Naive B cell (primary cell): ENCODE measurements at regions not wholly inside any gene's neighbourhood (a gene's known extent, or its start where the extent isn't known, plus 50 kb on each side); places are given as distances from the start of the nearest gene placed in this dataset.
"Not testable (repeated sequence)": the region's sequence is repeated elsewhere in the genome, so short reads cannot be mapped to it uniquely, and the experiment has no call there.

Experiments
- ATAC-seq, 2 donors: fragments of 150-1000 bp; cut with Tn5 transposase; 2 replicates each; pipeline ENCODE4 v1.10.0; 2021; ENCODE audit warnings: low read depth in 2 of 2, mild to moderate bottlenecking in 2 of 2, moderate library complexity in 2 of 2
- DNase-seq: peaks from one replicate; pipeline ENCODE4 v3.0.0; 2022
- H3K27ac Mint-ChIP-seq, 6 donors: one replicate each; pipeline ENCODE4 v1.8.0; 2020 to 2022; ENCODE audit warnings: mild to moderate bottlenecking in 6 of 6, mixed read lengths in 6 of 6, moderate library complexity in 5 of 6, inconsistent platforms in 2 of 6
- H3K27me3 Mint-ChIP-seq, 3 donors: one replicate each; pipeline ENCODE4 v1.8.0; 2021 to 2022; ENCODE audit warnings: mixed read lengths in 3 of 3, mild to moderate bottlenecking in 1 of 3
- H3K36me3 Mint-ChIP-seq, 2 donors: one replicate each; pipeline ENCODE4 v1.8.0; 2020 to 2022; ENCODE audit warnings: mixed read lengths in 2 of 2, inconsistent platforms in 1 of 2, mild to moderate bottlenecking in 1 of 2
- H3K4me1 Mint-ChIP-seq, 3 donors: one replicate each; pipeline ENCODE4 v1.8.0; 2020 to 2022; ENCODE audit warnings: mixed read lengths in 3 of 3, inconsistent platforms in 1 of 3, mild to moderate bottlenecking in 1 of 3, moderate library complexity in 1 of 3
- H3K4me3 Mint-ChIP-seq, 8 donors: one replicate each; pipeline ENCODE4 v1.8.0; 2020 to 2022; ENCODE audit warnings: mild to moderate bottlenecking in 8 of 8, mixed read lengths in 8 of 8, moderate library complexity in 8 of 8, inconsistent platforms in 2 of 8
- H3K9me3 Mint-ChIP-seq, 7 donors: one replicate each; pipeline ENCODE4 v1.8.0; 2020 to 2022; ENCODE audit warnings: mixed read lengths in 7 of 7, mild to moderate bottlenecking in 5 of 7, inconsistent platforms in 2 of 7, moderate library complexity in 1 of 7

GRCh38 chr7:138382862-138383565 is 77.0 kb upstream of the TRIM24 start:
- peaks cover 0 to 4% (median 0%) of the 10 kb centered on the region in 3 donors for H3K27me3 Mint-ChIP-seq
- H3K36me3 Mint-ChIP-seq = peaks cover 5 to 8% of the 10 kb centered on the region in 2 donors
- ATAC-seq (no peak), DNase-seq (no peak)
- peaks cover 0 to 5% (median 2%) of the 10 kb centered on the region in 7 donors for H3K9me3 Mint-ChIP-seq
- no peak overlapping the region for H3K27ac Mint-ChIP-seq
- H3K4me3 Mint-ChIP-seq = no peak overlapping the region
- no peaks in the 10 kb centered on the region for H3K4me1 Mint-ChIP-seq

DNA sequence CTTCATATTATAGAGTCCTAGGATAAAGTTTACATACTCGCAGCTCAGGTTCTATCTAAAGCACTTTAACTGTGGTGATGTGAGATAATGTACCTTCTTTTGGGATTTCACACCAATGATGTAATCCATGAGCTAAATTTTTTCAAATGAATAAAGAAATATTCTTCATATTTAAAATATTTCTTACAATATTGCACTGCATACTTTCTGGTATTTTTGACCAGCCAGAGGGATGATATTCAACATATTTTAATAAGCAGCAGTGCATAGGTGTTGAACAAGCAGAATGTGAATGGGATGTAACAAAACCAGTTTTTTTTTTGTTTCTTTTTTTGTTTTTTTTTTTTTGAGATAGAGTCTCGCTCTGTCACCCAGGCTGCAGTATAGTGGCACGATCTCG is 73.2 kb upstream of the TRIM24 start:
- Mint-ChIP-seq H3K4me3 (no peak overlapping the region), H3K36me3 (no peaks in the 10 kb centered on the region), H3K27ac (no peak overlapping the region), H3K27me3 (peaks cover 0 to 4% (median 0%) of the 10 kb centered on the region in 3 donors), H3K9me3 (peaks cover 0 to 11% (median 3%) of the 10 kb centered on the region in 7 donors), H3K4me1 (no peaks in the 10 kb centered on the region)
- ATAC-seq (no peak), DNase-seq (no peak)

DNA sequence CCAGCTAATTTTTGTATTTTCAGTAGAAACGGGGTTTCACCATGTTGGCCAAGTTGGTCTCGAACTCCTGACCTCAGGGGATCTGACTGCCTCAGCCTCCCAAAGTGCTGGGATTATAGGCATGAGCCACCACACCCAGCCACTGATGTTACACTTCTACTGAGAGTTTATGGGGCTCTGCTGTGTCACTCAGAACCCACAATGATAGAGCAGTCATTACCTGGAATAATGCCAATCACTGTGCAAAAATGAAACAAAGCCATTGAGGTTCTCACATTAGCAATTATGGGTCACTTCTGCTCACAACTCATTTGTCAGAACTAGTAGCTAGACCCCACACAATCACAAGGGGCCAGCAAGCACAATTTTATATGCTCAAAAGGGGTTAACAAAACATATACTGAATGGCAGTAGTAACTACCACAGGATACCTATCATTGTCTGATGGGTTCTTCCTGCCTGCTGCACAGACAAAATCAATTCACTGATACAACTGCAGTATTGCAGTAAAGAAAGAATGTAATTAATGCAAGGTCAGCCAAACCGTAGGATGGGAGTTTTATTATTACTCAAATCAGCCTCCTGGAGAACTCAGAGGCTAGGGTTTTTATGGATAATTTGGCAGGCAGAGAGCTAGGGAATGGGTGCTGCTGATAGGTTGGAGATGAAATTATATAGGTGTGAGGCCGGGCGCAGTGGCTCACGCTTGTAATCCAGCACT is 72.1 kb upstream of the TRIM24 start:
- H3K4me3 Mint-ChIP-seq = no peak overlapping the region
- ATAC-seq (no peak), DNase-seq (no peak)
- H3K27ac Mint-ChIP-seq = no peak overlapping the region
- H3K4me1 Mint-ChIP-seq = no peaks in the 10 kb centered on the region
- H3K27me3 Mint-ChIP-seq = peaks cover 0 to 4% (median 0%) of the 10 kb centered on the region in 3 donors
- H3K9me3 Mint-ChIP-seq = peaks cover 0 to 11% (median 4%) of the 10 kb centered on the region in 7 donors
- H3K36me3 Mint-ChIP-seq = no peaks in the 10 kb centered on the region

DNA sequence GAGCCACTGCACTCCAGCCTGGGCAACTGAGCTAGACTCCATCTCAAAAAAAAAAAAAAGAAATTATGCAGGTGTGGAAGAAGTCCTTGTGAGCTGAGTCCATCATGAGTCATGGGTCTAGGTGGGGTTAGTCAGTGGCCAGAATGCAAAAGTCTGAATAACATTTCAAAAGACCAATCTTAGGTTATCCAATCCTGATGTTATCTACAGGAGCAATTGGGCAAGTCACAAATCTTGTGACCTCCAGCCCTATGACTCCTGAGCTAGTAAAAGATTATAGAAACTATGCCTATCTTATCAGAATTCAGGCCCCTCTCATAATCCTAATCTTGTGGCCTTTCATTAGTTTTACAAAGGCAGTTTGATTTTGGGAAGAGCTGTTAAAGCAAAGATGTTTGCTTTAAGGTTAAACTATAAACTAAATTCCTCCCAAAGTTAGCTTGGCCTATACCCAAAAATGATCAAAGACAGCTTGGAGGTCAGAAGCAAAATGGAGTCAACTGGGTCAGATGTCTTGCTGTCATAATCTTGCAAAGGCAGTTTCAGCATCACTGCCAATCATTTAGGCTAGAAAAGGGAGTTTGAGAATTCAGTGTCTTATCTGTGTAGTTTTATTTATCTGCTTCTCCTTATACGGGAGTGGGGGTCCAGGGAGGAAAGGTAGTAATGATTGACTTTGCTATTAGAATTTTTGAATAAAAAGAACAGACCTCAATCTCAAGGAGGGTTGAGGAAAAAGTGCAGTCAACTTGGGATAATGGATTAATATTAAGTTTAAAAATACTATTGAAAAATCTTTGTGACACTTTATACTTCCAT is 71.2 kb upstream of the TRIM24 start:
- H3K9me3 Mint-ChIP-seq = peaks cover 0 to 11% (median 4%) of the 10 kb centered on the region in 7 donors
- no peak overlapping the region for H3K4me3 Mint-ChIP-seq
- H3K27me3 Mint-ChIP-seq = peaks cover 0 to 4% (median 0%) of the 10 kb centered on the region in 3 donors
- DNase-seq (no peak), ATAC-seq (no peak)
- peak overlapping the region in 1 of 6 donors; percentile 65 for H3K27ac Mint-ChIP-seq
- no peaks in the 10 kb centered on the region for H3K36me3 Mint-ChIP-seq
- H3K4me1 Mint-ChIP-seq = no peaks in the 10 kb centered on the region

- Mint-ChIP-seq H3K27ac (no peak overlapping the region), H3K4me1 (no peaks in the 10 kb centered on the region), H3K4me3 (no peak overlapping the region), H3K9me3 (peaks cover 0 to 6% (median 3%) of the 10 kb centered on the region in 7 donors), H3K36me3 (no peaks in the 10 kb centered on the region), H3K27me3 (no peaks in the 10 kb centered on the region)
- DNase-seq = no peak
- no peak for ATAC-seq
Measured at GRCh38 chr7:138395763-138396162, 64.3 kb upstream of the TRIM24 start.

DNA sequence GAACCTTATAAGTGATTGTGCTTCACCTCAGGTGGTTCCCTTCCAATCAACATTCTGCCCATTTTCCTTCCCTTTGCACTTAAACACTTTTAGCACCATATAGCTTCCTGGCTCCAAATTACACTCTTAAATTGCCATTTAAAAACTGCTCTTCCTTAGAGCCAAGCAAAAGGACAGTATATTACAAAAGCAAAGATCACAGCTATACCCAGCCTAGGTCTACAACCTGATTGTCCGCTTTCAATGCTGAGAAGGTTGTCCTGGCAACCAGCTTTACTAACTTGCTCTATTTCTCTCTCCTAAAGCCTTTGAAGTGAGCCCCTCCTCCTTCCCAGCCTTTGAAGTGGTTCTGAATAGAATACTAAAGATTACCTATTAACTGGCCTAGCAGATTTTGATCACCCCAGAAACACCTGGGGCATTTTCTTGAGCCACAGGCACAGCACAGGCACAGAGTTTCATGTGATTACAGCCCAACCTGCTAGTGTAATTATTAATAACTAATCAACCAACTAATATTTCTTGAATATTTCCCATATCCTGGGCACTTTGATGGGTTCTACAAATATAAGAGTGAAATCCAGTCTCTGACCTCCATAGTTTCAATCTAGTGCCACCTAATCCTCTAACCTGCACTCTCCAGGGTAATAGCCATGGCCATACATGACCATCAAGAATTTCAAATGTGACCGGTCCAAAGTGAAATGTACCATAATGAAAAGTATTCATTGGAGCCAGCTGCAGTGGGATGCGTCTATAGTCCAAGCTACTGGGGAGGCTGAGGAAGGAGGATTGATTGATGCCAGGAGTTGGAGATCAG is 63.6 kb upstream of the TRIM24 start:
- no peak for DNase-seq
- H3K27me3 Mint-ChIP-seq = no peaks in the 10 kb centered on the region
- peaks cover 0 to 6% (median 3%) of the 10 kb centered on the region in 7 donors for H3K9me3 Mint-ChIP-seq
- H3K27ac Mint-ChIP-seq = no peak overlapping the region
- H3K4me1 Mint-ChIP-seq = no peaks in the 10 kb centered on the region
- no peak overlapping the region for H3K4me3 Mint-ChIP-seq
- H3K36me3 Mint-ChIP-seq = no peaks in the 10 kb centered on the region
- ATAC-seq = no peak

GRCh38 chr7:138397071-138397433 is 63.0 kb upstream of the TRIM24 start:
- H3K27me3 Mint-ChIP-seq, H3K9me3 Mint-ChIP-seq, H3K4me3 Mint-ChIP-seq, H3K36me3 Mint-ChIP-seq, ATAC-seq, H3K27ac Mint-ChIP-seq, DNase-seq, H3K4me1 Mint-ChIP-seq: not testable (repeated sequence)

DNA sequence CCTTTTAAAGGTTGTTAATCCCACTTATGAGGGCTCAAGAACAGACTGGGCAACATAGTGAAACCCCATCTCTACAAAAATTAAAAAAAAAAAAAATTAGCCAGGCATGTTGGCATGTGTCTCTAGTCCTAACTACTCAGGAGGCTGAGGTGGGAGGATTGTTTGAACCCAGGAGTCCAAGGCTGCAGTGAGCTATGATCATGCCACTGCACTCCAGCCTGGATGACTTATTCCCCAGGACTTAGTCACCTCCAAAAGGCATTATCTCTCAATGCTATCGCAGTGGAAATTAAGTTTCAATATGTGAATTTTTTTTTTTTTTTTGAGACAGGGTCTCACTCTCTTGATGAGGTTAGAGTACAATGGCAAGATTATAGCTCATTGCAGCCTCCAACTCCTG is 61.2 kb upstream of the TRIM24 start:
- Mint-ChIP-seq H3K4me1 (no peaks in the 10 kb centered on the region), H3K27ac (no peak overlapping the region), H3K27me3 (no peaks in the 10 kb centered on the region), H3K9me3 (peaks cover 0 to 6% (median 4%) of the 10 kb centered on the region in 7 donors), H3K36me3 (no peaks in the 10 kb centered on the region), H3K4me3 (no peak overlapping the region)
- no peak for ATAC-seq
- DNase-seq = no peak

DNA sequence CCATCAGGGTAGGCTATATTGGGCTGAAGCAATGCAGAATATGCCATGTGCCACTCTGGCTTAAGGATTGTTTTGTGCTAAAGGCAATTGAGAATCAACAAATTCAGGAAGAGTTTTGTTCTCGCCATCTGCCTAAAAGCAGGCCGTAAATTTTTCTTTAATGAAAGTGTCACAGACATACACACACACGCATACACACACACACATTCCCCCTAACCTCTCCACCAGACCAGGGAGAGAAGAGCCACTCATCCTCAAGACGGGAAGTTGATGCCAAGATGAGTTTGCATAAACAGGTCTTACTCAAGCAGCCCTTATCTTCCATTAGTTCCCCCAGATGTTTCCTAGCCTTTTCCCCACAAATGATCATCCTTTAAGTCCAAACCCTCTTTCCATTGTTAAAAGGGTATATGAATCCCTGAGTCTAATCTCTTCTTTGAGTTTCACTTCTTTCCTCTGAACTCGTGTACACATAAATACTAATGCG is 59.6 kb upstream of the TRIM24 start:
- no peak for ATAC-seq
- Mint-ChIP-seq H3K4me3 (no peak overlapping the region), H3K27me3 (no peaks in the 10 kb centered on the region), H3K27ac (peak overlapping the region in 2 of 6 donors; percentile 21 to 36), H3K9me3 (peaks cover 0 to 8% (median 1%) of the 10 kb centered on the region in 7 donors), H3K36me3 (no peaks in the 10 kb centered on the region), H3K4me1 (no peaks in the 10 kb centered on the region)
- DNase-seq = no peak

DNA sequence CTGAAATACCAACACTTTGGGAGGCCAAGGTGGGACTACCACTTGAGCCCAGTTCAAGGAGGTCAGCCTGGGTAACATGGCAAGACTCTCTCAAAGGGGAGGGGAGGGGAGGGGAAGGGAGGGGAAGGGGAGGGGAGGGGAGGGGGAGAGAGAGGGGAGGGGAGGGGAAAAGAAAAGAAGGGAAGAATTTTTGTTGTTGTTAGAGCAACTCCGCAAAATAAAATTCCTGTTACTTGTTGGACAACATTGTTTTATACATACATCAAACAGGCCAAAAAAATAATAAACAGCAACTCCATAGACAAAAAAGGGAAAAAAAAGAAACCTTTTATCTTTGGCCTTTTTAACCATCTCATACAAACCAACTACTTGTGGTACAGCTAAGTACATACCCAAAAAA is 57.3 kb upstream of the TRIM24 start:
- Mint-ChIP-seq H3K4me3 (no peak overlapping the region), H3K9me3 (peaks cover 0 to 9% (median 1%) of the 10 kb centered on the region in 7 donors), H3K27me3 (no peaks in the 10 kb centered on the region), H3K27ac (no peak overlapping the region), H3K36me3 (no peaks in the 10 kb centered on the region), H3K4me1 (no peaks in the 10 kb centered on the region)
- DNase-seq (no peak), ATAC-seq (no peak)

GRCh38 chr7:138405496-138405895 is 54.6 kb upstream of the TRIM24 start:
- H3K4me3 Mint-ChIP-seq = no peak overlapping the region
- no peak overlapping the region for H3K27ac Mint-ChIP-seq
- no peak for DNase-seq
- no peaks in the 10 kb centered on the region for H3K36me3 Mint-ChIP-seq
- H3K27me3 Mint-ChIP-seq = no peaks in the 10 kb centered on the region
- H3K9me3 Mint-ChIP-seq = peaks cover 0 to 11% (median 1%) of the 10 kb centered on the region in 7 donors
- no peak for ATAC-seq
- no peaks in the 10 kb centered on the region for H3K4me1 Mint-ChIP-seq

- ATAC-seq = no peak
- Mint-ChIP-seq H3K4me3 (no peak overlapping the region), H3K27ac (no peak overlapping the region), H3K36me3 (no peaks in the 10 kb centered on the region), H3K27me3 (no peaks in the 10 kb centered on the region), H3K9me3 (peaks cover 0 to 8% (median 1%) of the 10 kb centered on the region in 7 donors), H3K4me1 (no peaks in the 10 kb centered on the region)
- DNase-seq = no peak
Measured at GRCh38 chr7:138407792-138408191, 52.3 kb upstream of the TRIM24 start.
